Common myeloid progenitor, CD34-positive (primary cell): ENCODE measurements at regions not wholly inside any gene's neighbourhood (a gene's known extent, or its start where the extent isn't known, plus 50 kb on each side); places are given as distances from the start of the nearest gene placed in this dataset.

ENCODE experiments used
- CTCF ChIA-PET: fragments of 350-600 bp; sonication (Branson Sonifier 250); formaldehyde crosslinking; loops from one replicate; lab custom pipeline; 2021; ENCODE audit warnings: antibody characterized with exemption; lab: Charles Lee
- POLR2A ChIA-PET: fragments of 350-600 bp; sonication (Branson Sonifier 250); formaldehyde crosslinking; loops from one replicate; lab custom pipeline; 2021; ENCODE audit warnings: antibody characterized with exemption; lab: Charles Lee
- DNase-seq, 3 donors: peaks; one replicate each; pipeline versions ENCODE4 v3.0.0 to v3.0.0-alpha.2; 2013
- H3K27ac ChIP-seq, 2 experiments: 1 replicate in 1 of 2; 2 replicates in 1 of 2; pipeline ENCODE4 v1.7.0; 2013; ENCODE audit warnings: inconsistent platforms in 2 of 2, low read length in 2 of 2, mild to moderate bottlenecking in 2 of 2, low read depth in 1 of 2, moderate library complexity in 1 of 2; ENCODE audit not compliant: severe bottlenecking in 2 of 2, insufficient read depth in 1 of 2, poor library complexity in 1 of 2
- H3K27me3 ChIP-seq, 5 experiments: replicated peaks in 2 of 5; 1 replicate in 3 of 5; 2 replicates in 2 of 5; pipeline versions ENCODE4 v1.6.1 to v1.7.0; 2013; ENCODE audit warnings: low read length in 4 of 5, mild to moderate bottlenecking in 2 of 5, moderate library complexity in 2 of 5, inconsistent platforms in 1 of 5; ENCODE audit not compliant: insufficient read depth in 5 of 5, control insufficient read depth in 4 of 5
- H3K36me3 ChIP-seq, 4 experiments: 1 replicate in 2 of 4; 2 replicates in 2 of 4; pipeline versions ENCODE4 v1.6.1 to v1.7.0; 2013; ENCODE audit warnings: low read length in 3 of 4, control low read depth in 1 of 4, mild to moderate bottlenecking in 1 of 4; ENCODE audit not compliant: control insufficient read depth in 4 of 4, insufficient read depth in 4 of 4
- H3K4me1 ChIP-seq, 4 experiments: 1 replicate in 3 of 4; 2 replicates in 1 of 4; pipeline versions ENCODE4 v1.6.1 to v1.7.1; 2013; ENCODE audit warnings: low read length in 3 of 4, mild to moderate bottlenecking in 3 of 4, control low read depth in 1 of 4, inconsistent platforms in 1 of 4, moderate library complexity in 1 of 4; ENCODE audit not compliant: control insufficient read depth in 4 of 4, insufficient read depth in 4 of 4; ENCODE audit errors: control extremely low read depth in 1 of 4
- H3K4me3 ChIP-seq, 7 experiments: 1 replicate in 4 of 7; 2 replicates in 3 of 7; pipeline versions ENCODE4 v1.5.1 to v1.7.0; 2013; ENCODE audit warnings: mild to moderate bottlenecking in 7 of 7, low read length in 6 of 7, moderate library complexity in 6 of 7, inconsistent platforms in 2 of 7, low read depth in 2 of 7, control low read depth in 1 of 7; ENCODE audit not compliant: insufficient read depth in 4 of 7, control insufficient read depth in 1 of 7; ENCODE audit errors: extremely low read depth in 1 of 7
- H3K9me3 ChIP-seq, 5 experiments: 1 replicate in 4 of 5; 2 replicates in 1 of 5; pipeline versions ENCODE4 v1.6.1 to v1.7.1; 2013; ENCODE audit warnings: low read length in 4 of 5, mild to moderate bottlenecking in 2 of 5, inconsistent platforms in 1 of 5, low read depth in 1 of 5, moderate library complexity in 1 of 5; ENCODE audit not compliant: control insufficient read depth in 4 of 5, insufficient read depth in 2 of 5; ENCODE audit errors: control extremely low read depth in 1 of 5
- WGBS: methylation state at CpG from one replicate; pipeline ENCODE4 v1.1.5; 2013; ENCODE audit not compliant: insufficient coverage; 5-methylcytosine and 5-hydroxymethylcytosine counted together

DNA sequence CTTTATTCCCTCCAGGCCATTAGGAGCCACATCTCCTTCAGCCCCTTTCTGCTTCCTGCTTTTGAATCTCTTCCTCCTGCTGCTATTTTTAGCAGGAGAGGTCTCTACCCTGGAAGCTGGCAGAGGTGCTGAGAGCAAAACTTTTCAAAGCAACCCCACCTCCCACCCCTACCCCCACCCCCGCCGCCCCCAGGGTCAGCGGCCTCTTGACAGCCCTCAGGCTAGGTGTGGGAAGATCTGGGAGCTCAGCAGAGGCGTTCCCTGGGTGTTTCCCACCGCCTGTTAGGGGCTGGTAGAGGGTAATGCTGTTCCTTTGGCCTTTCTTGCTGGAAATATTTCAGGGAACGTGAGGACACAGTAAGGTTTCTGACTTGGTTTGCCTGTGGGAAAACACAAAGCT is 112.5 kb upstream of the CACHD1 start:
- Histone ChIP-seq H3K4me1 (no peaks in the 10 kb centered on the region), H3K27ac (no peak overlapping the region), H3K27me3 (no peaks in the 10 kb centered on the region), H3K36me3 (no peaks in the 10 kb centered on the region), H3K9me3 (no peaks in the 10 kb centered on the region), H3K4me3 (no peak overlapping the region)
- 81% methylated on average over 2 of the region's 6 CpGs for WGBS
- DNase-seq, result no peak
- CTCF ChIA-PET, result no interaction called here
- POLR2A ChIA-PET, result no interaction called here

DNA sequence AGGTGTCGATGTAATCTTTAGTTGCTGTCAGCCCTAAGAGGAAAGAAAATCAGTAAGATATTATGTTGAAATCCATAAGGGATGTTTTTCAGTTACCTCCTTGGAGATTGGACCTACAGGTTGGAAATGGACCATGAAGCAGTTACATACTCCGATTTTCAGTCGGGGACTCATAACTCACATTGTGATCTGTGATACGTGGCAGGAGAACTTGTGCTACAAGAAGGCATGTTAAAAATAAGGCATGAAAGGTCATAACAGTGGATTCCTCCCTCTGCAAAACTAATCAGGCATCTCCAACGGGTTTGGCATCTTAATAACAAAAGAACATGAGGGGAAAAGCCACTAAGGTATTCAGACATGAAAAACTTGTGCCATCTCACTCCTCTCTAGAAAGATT is 111.2 kb upstream of the CACHD1 start:
- Histone ChIP-seq H3K27ac (no peak overlapping the region), H3K9me3 (no peaks in the 10 kb centered on the region), H3K36me3 (no peaks in the 10 kb centered on the region), H3K27me3 (no peaks in the 10 kb centered on the region), H3K4me1 (no peaks in the 10 kb centered on the region), H3K4me3 (no peak overlapping the region)
- POLR2A ChIA-PET, result no interaction called here
- no peak for DNase-seq
- CTCF ChIA-PET, result no interaction called here
- WGBS, result 96% methylated on average over 5 of the region's 5 CpGs

DNA sequence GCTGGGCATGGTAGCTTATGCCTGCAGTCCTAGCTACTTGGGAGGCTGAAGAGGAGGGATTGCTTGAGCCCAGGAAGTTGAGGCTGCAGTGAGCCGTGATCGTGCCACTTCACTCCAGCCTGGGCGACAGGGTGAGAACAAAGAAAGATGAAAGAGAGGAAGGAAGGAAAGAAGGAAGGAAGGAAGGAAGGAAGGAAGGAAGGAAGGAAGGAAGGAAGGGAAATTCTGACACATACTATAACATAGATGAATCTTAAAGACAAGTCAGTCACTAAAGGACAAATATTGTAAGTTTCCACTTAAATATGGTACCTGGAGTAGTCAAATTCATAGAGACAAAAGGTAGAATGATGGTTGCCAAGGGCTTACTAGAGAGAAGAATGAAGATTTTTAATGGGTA is 108.0 kb upstream of the CACHD1 start:
- H3K4me3 ChIP-seq, result no peak overlapping the region
- no peaks in the 10 kb centered on the region for H3K4me1 ChIP-seq
- H3K27ac ChIP-seq, result no peak overlapping the region
- POLR2A ChIA-PET, result no interaction called here
- no peaks in the 10 kb centered on the region for H3K9me3 ChIP-seq
- H3K36me3 ChIP-seq, result no peaks in the 10 kb centered on the region
- WGBS, result 80% methylated on average over 1 of the region's 3 CpGs
- CTCF ChIA-PET, result no interaction called here
- no peak for DNase-seq
- no peaks in the 10 kb centered on the region for H3K27me3 ChIP-seq

DNA sequence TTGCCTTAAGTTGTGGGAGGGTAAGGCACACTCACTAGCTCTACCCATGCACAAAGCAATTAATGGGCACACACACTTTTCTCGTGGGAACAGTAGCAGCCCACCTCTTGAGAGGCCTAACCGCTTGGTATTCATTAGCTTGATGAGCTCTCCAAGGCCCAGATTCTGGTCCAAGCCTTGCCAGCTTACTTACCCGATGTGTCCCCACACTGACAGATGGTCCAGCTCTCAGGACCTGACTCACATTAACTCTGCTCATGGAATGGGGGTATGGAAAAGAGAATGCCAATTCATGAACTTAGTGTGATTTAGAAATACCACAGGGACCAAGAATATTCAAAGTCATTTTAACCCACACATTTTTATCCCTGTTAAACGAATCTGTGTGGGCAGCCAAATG is 106.8 kb upstream of the CACHD1 start:
- no peak for DNase-seq
- Histone ChIP-seq H3K27ac (no peak overlapping the region), H3K9me3 (no peaks in the 10 kb centered on the region), H3K27me3 (no peaks in the 10 kb centered on the region), H3K4me3 (no peak overlapping the region), H3K36me3 (no peaks in the 10 kb centered on the region), H3K4me1 (no peaks in the 10 kb centered on the region)
- WGBS, result 100% methylated on average over 3 of the region's 4 CpGs
- CTCF ChIA-PET, result interaction anchor here (0.6 kb wide), 1 partner anchor 17 kb away, joined by 3 read pairs; no protein-coding TSS in a partner anchor
- POLR2A ChIA-PET, result no interaction called here

DNA sequence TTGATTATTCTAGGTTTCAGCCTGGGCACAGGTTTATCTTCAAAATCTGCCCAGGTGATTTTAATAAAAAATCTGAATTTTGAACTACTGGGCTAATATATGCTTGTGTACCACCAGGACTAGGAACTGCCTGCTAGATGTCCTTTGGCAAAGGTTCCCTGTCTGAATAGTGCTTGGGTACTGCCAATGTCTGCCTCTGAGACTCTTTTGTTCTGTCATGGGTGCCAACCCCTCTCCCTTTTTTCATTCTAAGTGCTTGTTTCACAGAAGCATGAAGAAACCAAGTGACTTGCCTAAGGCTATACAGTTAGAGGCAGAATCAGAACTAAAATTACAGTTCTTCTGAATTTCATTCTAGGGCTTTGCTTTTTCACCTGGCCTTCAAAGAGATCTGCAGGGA is 106.3 kb upstream of the CACHD1 start:
- Histone ChIP-seq H3K27ac (no peak overlapping the region), H3K36me3 (no peaks in the 10 kb centered on the region), H3K9me3 (no peaks in the 10 kb centered on the region), H3K27me3 (no peaks in the 10 kb centered on the region), H3K4me3 (no peak overlapping the region), H3K4me1 (no peaks in the 10 kb centered on the region)
- ChIA-PET CTCF (no interaction called here), POLR2A (no interaction called here)
- DNase-seq, result no peak

DNA sequence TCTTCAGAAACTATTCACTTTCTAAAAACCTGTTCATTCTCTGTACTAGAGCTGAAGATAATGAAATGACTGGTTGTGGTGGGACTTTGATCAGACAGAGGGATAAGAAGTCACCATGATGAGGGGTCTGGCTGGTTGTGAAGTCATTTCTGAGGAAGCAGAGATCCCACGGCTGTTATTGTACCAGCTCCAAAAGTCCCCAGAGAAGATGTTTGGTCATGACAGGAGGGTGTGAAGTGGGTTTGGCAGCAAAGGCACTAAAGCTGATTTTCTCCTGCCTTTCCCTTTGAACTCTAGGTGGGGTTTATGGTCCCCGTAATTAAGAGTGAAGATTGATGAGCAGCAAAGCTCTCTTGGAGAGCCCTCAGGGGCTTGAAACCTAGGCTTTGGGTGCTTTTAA is 103.1 kb upstream of the CACHD1 start:
- WGBS, result 100% methylated on average over 1 of the region's 2 CpGs
- CTCF ChIA-PET, result no interaction called here
- Histone ChIP-seq H3K36me3 (no peaks in the 10 kb centered on the region), H3K4me3 (no peak overlapping the region), H3K27me3 (no peaks in the 10 kb centered on the region), H3K27ac (no peak overlapping the region), H3K4me1 (no peaks in the 10 kb centered on the region), H3K9me3 (peaks cover 0 to 3% (median 0%) of the 10 kb centered on the region in 5 experiments)
- no peak for DNase-seq
- POLR2A ChIA-PET, result no interaction called here

DNA sequence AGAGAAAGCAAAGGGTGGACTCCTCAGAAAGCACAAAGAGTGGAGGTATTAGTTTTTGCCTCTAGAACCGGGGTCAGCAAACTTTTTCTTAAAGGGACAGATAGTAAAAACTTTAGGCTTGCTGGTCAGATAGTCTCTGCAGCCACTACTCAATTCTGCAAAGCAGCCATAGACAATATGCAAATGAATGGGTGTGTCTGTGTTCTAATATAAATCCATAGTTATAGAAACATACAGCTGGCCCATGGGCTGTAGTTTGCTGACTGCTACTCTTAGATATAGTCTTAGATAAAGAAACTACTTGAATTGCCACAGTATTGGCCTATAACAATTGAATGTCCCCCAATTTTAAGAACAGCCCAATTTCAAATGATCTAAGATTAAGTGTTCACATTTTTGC is 101.6 kb upstream of the CACHD1 start:
- ChIA-PET POLR2A (no interaction called here), CTCF (interaction anchor here (1.0 kb wide), 1 partner anchor 20 kb away, joined by 4 read pairs; no protein-coding TSS in a partner anchor)
- Histone ChIP-seq H3K27me3 (no peaks in the 10 kb centered on the region), H3K4me1 (no peaks in the 10 kb centered on the region), H3K36me3 (no peaks in the 10 kb centered on the region), H3K27ac (no peak overlapping the region), H3K9me3 (peaks cover 0 to 3% (median 0%) of the 10 kb centered on the region in 5 experiments), H3K4me3 (no peak overlapping the region)
- DNase-seq, result no peak
- 100% methylated on average over 1 of the region's 1 CpG for WGBS
